ENCODE measurements at regions not wholly inside any gene's neighbourhood (a gene's known extent, or its start where the extent isn't known, plus 50 kb on each side); places are given as distances from the start of the nearest gene placed in this dataset.
A peak's percentile ranks its signal among the peaks of the same experiment; 100 is the strongest.

GRCh38 chr11:15779518-15779917 is 576.8 kb downstream of the SOX6 start:
- Histone ChIP-seq H3K4me1 (peaks cover 0 to 25% (median 2%) of the 10 kb centered on the region in 12 donors), H3K36me3 (no peaks in the 10 kb centered on the region), H3K4me3 (no peak overlapping the region), H3K27me3 (no peaks in the 10 kb centered on the region), H3K9me3 (no peaks in the 10 kb centered on the region), H3K27ac (peak overlapping the region in 3 of 12 donors; percentile 9 to 61 (median 12))
- no peak for DNase-seq
- no peak for ATAC-seq
- intact Hi-C loops (cut with DNase I): loop anchor here in 1 of 10 donors (5.0 kb wide), 1 partner anchor 828 kb away; no protein-coding TSS in a partner anchor
- no peak for TF ChIP-seq CTCF (IDR thresholded peaks at IDR 0.05)
- 38 to 63% (median 57%) methylated on average over 2 of the region's 2 CpGs for WGBS, 4 donors

GRCh38 chr11:15780382-15780781 is 576.0 kb downstream of the SOX6 start:
- no peak overlapping the region for H3K4me3 ChIP-seq
- H3K9me3 ChIP-seq: no peaks in the 10 kb centered on the region
- peak in 2 of 4 donors; percentile 33 to 36 for ATAC-seq
- intact Hi-C loops (cut with DNase I): no loop called here
- peak overlapping the region in 2 of 12 donors; percentile 9 to 12 for H3K27ac ChIP-seq
- no peaks in the 10 kb centered on the region for H3K36me3 ChIP-seq
- H3K4me1 ChIP-seq: peaks cover 0 to 20% (median 0%) of the 10 kb centered on the region in 12 donors
- TF ChIP-seq CTCF (IDR thresholded peaks at IDR 0.05) (no peak), POLR2A (IDR thresholded peaks at IDR 0.05) (no peak)
- 77 to 92% (median 82%) methylated on average over 5 of the region's 5 CpGs for WGBS, 4 donors
- no peaks in the 10 kb centered on the region for H3K27me3 ChIP-seq
- DNase-seq: no peak

- no peak overlapping the region for H3K27ac ChIP-seq
- DNase-seq (no peak), ATAC-seq (peak in 1 of 4 donors; percentile 12)
- no peaks in the 10 kb centered on the region for H3K9me3 ChIP-seq
- H3K36me3 ChIP-seq: no peaks in the 10 kb centered on the region
- no peaks in the 10 kb centered on the region for H3K27me3 ChIP-seq
- WGBS, 4 donors: 73 to 88% (median 83%) methylated on average over 2 of the region's 2 CpGs
- intact Hi-C loops (cut with DNase I): no loop called here
- H3K4me3 ChIP-seq: no peak overlapping the region
- peaks cover 0 to 17% (median 0%) of the 10 kb centered on the region in 12 donors for H3K4me1 ChIP-seq
- TF ChIP-seq CTCF (IDR thresholded peaks at IDR 0.05) (no peak), POLR2A (IDR thresholded peaks at IDR 0.05) (no peak)
Observed at GRCh38 chr11:15780837-15781236, 575.5 kb downstream of the SOX6 start.

GRCh38 chr11:15783619-15784018 is 572.7 kb downstream of the SOX6 start:
- Histone ChIP-seq H3K27ac (no peak overlapping the region), H3K36me3 (no peaks in the 10 kb centered on the region), H3K4me1 (peaks cover 0 to 17% (median 0%) of the 10 kb centered on the region in 12 donors), H3K4me3 (no peak overlapping the region), H3K9me3 (no peaks in the 10 kb centered on the region), H3K27me3 (no peaks in the 10 kb centered on the region)
- WGBS, 4 donors: 52 to 75% (median 68%) methylated on average over 4 of the region's 4 CpGs
- no peak for ATAC-seq
- TF ChIP-seq CTCF (IDR thresholded peaks at IDR 0.05): no peak
- TF ChIP-seq POLR2A (IDR thresholded peaks at IDR 0.05): no peak
- DNase-seq: no peak
- intact Hi-C loops (cut with DNase I): no loop called here
